22Rv1 (cell line): ENCODE measurements at regions not wholly inside any gene's neighbourhood (a gene's known extent, or its start where the extent isn't known, plus 50 kb on each side); places are given as distances from the start of the nearest gene placed in this dataset.

Source experiments
- ZFX ChIP-seq: fragments of 450-650 bp; IDR thresholded peaks from 2 replicates; pipeline ENCODE4 v1.6.1; 2017; ENCODE audit warnings: antibody characterized with exemption, borderline replicate concordance
- TF ChIP-seq, protein P1 (sequence below): fragments of 450-650 bp; IDR thresholded peaks from 2 replicates; pipeline ENCODE4 v1.5.1; 2017; ENCODE audit warnings: mild to moderate bottlenecking

DNA sequence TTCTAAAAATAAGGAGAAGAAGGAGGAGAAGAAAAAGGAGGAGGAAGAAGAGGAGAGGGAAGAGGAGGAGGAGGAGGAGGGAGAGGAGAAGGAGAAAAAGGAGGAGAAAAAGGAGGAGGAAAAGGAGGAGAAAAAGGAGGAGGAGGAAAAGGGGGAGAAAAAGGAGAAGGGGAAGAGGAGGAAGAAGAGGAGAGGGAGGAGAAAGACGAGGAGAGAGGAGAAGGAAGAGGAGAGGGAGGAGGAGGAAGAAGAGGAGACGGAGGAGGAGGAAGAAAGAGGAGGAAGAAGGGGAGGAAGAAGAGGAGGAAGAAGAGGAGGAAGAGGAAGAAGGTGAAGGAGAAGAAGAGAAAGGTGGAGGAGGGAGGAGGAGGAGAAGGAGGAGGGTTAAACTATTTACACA lies 210.2 kb upstream of the TRPM3 start:
- TF ChIP-seq, protein P1, sequence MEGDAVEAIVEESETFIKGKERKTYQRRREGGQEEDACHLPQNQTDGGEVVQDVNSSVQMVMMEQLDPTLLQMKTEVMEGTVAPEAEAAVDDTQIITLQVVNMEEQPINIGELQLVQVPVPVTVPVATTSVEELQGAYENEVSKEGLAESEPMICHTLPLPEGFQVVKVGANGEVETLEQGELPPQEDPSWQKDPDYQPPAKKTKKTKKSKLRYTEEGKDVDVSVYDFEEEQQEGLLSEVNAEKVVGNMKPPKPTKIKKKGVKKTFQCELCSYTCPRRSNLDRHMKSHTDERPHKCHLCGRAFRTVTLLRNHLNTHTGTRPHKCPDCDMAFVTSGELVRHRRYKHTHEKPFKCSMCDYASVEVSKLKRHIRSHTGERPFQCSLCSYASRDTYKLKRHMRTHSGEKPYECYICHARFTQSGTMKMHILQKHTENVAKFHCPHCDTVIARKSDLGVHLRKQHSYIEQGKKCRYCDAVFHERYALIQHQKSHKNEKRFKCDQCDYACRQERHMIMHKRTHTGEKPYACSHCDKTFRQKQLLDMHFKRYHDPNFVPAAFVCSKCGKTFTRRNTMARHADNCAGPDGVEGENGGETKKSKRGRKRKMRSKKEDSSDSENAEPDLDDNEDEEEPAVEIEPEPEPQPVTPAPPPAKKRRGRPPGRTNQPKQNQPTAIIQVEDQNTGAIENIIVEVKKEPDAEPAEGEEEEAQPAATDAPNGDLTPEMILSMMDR, result no peak
- no peak for TF ChIP-seq ZFX
